ENCODE measurements at regions not wholly inside any gene's neighbourhood (a gene's known extent, or its start where the extent isn't known, plus 50 kb on each side); places are given as distances from the start of the nearest gene placed in this dataset.

DNA sequence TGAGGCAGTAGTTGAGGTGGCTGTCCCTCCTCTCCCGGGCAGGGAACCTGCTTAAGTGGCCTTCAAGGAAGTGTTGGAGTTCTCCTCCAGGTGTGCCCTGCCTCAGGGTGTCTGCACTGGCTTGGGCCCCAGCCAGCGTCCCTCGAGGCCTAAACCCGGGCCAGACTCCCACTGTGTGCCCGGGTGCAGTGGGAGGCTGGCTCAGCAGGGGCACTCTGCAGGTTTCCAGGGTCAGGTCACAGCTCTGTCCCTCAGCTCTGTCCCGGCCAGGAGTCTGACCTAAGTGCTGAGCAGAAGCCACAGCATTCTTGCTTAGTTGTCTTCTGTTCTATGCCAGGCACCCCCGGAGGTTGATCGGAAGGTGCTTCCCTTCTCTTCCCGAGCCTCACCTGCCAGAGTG lies 69.0 kb upstream of the OTOS start:
- peaks cover 12% of the 10 kb centered on the region for H3K9me3 Mint-ChIP-seq (ENCODE audit: low read depth)
- TF ChIP-seq, protein P1, sequence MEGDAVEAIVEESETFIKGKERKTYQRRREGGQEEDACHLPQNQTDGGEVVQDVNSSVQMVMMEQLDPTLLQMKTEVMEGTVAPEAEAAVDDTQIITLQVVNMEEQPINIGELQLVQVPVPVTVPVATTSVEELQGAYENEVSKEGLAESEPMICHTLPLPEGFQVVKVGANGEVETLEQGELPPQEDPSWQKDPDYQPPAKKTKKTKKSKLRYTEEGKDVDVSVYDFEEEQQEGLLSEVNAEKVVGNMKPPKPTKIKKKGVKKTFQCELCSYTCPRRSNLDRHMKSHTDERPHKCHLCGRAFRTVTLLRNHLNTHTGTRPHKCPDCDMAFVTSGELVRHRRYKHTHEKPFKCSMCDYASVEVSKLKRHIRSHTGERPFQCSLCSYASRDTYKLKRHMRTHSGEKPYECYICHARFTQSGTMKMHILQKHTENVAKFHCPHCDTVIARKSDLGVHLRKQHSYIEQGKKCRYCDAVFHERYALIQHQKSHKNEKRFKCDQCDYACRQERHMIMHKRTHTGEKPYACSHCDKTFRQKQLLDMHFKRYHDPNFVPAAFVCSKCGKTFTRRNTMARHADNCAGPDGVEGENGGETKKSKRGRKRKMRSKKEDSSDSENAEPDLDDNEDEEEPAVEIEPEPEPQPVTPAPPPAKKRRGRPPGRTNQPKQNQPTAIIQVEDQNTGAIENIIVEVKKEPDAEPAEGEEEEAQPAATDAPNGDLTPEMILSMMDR (IDR thresholded peaks at IDR 0.05): no peak
- H3K27ac Mint-ChIP-seq (ENCODE audit: unreplicated experiment): no peak overlapping the region
- H3K27me3 Mint-ChIP-seq (ENCODE audit: low read depth): peaks cover 3% of the 10 kb centered on the region
- H3K36me3 Mint-ChIP-seq (ENCODE audit: low read depth): peaks cover 2% of the 10 kb centered on the region
- H3K4me3 Mint-ChIP-seq (ENCODE audit: unreplicated experiment): no peak overlapping the region
- DNase-seq (ENCODE audit: low spot score): no peak
- peaks cover 12% of the 10 kb centered on the region for H3K4me1 Mint-ChIP-seq (ENCODE audit: low read depth)

DNA sequence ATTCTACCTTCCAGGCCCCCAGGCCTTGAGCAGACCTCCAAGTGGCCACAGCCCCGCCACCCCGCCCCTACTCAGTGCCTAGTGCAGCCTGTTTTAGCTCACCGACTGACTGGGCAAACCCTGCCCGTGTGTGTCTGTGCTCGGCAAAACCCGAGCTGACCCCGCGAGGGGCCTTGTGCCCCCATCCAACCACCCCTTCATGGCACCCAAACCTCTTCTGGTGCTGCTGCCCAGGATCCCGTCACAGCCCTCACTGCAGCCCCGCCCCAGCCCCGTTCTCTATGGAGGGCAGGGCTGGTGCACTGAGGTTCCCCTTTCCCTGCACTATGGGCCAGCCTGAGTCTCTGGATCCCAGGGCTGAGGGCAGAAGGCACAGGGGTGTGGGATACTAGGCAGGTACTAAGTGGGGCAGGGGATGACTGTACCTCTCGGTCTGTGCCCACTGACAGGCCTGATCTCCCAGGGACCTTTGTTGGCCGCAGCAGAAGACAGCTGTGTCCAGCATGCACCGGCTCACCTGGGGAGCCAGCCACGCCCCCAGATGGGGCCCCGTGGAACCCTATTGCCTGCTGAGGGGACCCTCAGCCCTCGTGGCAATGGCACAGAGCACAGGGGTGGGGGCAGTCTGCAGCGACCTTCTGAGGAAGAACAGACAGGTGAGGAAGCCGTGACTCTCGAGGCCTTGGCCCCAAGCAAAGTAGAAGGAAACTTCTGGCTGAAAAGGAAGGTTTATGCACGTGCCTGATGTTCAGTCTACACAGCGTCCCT lies 69.9 kb upstream of the OTOS start:
- no peak overlapping the region for H3K4me3 Mint-ChIP-seq (ENCODE audit: unreplicated experiment)
- TF ChIP-seq, protein P1 (IDR thresholded peaks at IDR 0.05): no peak
- H3K9me3 Mint-ChIP-seq (ENCODE audit: low read depth): peaks cover 12% of the 10 kb centered on the region
- DNase-seq (ENCODE audit: low spot score): no peak
- peaks cover 2% of the 10 kb centered on the region for H3K36me3 Mint-ChIP-seq (ENCODE audit: low read depth)
- H3K27ac Mint-ChIP-seq (ENCODE audit: unreplicated experiment): no peak overlapping the region
- H3K4me1 Mint-ChIP-seq (ENCODE audit: low read depth): peaks cover 3% of the 10 kb centered on the region
- no peaks in the 10 kb centered on the region for H3K27me3 Mint-ChIP-seq (ENCODE audit: low read depth)

DNA sequence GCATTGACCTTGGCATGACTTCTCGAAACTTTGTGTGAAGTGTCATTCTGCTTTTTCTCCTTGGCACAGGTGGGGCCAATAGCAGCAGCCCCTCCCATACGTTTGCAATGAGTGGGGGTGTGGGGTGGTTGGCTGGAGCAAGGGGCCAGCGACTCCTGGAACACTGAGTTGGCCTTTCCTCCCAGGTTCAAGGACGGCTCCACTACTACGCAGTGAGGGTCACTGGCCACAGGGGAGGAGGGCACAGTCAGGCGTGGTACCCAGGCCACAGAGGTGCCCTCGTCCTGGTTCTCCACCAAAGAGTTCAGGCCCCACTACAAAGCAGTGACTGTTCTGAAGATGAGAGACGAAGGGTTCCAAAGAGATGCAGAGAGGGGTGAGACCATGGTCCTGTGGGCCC lies 70.6 kb upstream of the OTOS start:
- peaks cover 2% of the 10 kb centered on the region for H3K36me3 Mint-ChIP-seq (ENCODE audit: low read depth)
- H3K4me3 Mint-ChIP-seq (ENCODE audit: unreplicated experiment): no peak overlapping the region
- TF ChIP-seq, protein P1 (IDR thresholded peaks at IDR 0.05): no peak
- no peaks in the 10 kb centered on the region for H3K4me1 Mint-ChIP-seq (ENCODE audit: low read depth)
- peaks cover 9% of the 10 kb centered on the region for H3K9me3 Mint-ChIP-seq (ENCODE audit: low read depth)
- no peak overlapping the region for H3K27ac Mint-ChIP-seq (ENCODE audit: unreplicated experiment)
- no peak for DNase-seq (ENCODE audit: low spot score)
- H3K27me3 Mint-ChIP-seq (ENCODE audit: low read depth): no peaks in the 10 kb centered on the region

DNA sequence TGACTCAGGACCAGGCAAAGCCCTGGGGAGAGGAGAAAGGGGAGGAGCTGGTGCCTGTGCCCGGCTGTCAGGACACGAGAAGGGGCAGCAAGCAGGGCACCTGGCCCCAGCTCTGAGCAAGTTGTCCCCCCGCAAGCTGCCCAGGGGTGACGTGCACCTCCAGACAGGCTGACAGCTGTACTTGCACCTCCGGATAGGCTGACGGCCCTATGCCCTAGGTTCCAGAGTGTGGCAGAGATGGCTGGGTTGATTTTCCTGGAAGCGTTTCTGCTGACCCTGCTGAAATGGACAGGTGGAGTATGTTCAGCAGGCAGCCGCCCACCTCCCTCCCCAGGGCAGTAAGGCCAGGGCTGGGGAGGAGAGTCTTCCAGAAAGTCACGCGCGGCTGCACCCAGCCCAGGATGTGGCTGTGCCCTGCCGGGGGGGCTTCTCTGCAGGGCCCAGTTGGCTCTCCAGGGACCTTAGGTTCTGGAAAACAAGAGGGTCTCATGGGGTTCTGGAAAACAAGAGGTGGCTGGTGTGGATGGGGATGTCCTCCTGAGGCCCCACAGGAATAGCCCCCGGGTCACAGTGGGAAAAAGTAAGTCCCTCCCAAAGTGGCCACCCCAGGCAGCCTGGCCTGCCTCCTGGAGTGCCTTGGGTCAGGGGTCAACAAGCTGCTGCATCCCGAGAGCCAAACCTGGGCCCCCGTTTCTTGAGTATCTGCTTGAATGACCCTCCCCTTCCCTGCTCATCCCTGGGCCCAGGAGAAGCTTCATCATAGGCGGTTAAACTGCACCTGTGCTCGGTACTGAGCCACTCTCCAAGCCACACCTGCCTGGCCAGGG lies 71.4 kb upstream of the OTOS start:
- Mint-ChIP-seq H3K27me3 (ENCODE audit: low read depth) (no peaks in the 10 kb centered on the region), H3K4me1 (ENCODE audit: low read depth) (no peaks in the 10 kb centered on the region), H3K4me3 (ENCODE audit: unreplicated experiment) (no peak overlapping the region), H3K27ac (ENCODE audit: unreplicated experiment) (no peak overlapping the region), H3K9me3 (ENCODE audit: low read depth) (peaks cover 3% of the 10 kb centered on the region), H3K36me3 (ENCODE audit: low read depth) (no peaks in the 10 kb centered on the region)
- DNase-seq (ENCODE audit: low spot score): no peak
- TF ChIP-seq, protein P1 (IDR thresholded peaks at IDR 0.05): no peak

DNA sequence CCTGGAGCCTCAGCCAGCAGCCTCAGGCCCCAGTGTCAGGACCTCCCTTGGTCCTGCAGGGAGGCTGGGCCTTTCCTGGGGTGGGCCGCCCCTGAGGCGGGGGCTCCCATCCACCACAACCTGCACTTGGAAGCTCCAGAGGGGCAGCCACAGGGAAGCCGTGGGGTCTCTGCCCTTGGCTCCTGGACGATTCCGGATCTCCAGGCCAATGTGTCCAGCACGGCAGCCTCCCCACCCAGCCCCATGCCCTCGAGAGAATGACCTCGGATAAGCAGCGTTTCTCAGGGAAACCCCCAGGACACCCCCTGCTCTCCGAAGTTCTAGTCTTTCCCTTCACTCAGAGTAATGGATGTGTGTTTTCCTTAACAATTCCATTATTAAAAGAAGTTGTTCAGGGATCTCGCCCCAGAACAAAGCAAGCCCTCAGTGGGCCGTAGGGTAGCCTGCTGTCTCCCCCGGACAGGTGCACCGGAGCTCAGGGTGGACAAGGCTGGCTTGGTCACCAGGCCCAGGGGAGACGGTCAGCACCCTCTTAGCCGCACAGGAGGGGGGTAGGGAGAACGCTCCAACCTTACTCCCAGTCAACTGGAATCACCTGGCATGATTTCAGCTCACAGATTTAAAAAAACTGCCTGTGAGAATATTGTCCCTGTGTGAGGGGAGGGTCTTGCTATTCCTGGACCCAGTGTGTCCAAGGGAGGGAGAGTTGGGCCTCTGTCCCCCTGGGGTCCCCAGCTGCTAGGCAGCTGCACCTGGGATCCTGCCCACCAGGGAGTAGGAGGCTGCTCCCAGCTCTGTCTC lies 72.2 kb upstream of the OTOS start:
- TF ChIP-seq, protein P1 (IDR thresholded peaks at IDR 0.05): no peak
- Mint-ChIP-seq H3K9me3 (ENCODE audit: low read depth) (peaks cover under 1% of the 10 kb centered on the region), H3K4me3 (ENCODE audit: unreplicated experiment) (no peak overlapping the region), H3K27ac (ENCODE audit: unreplicated experiment) (no peak overlapping the region), H3K36me3 (ENCODE audit: low read depth) (no peaks in the 10 kb centered on the region), H3K27me3 (ENCODE audit: low read depth) (no peaks in the 10 kb centered on the region), H3K4me1 (ENCODE audit: low read depth) (no peaks in the 10 kb centered on the region)
- DNase-seq (ENCODE audit: low spot score): no peak
